Heart left ventricle (tissue), 13 donors: ENCODE measurements at regions not wholly inside any gene's neighbourhood (a gene's known extent, or its start where the extent isn't known, plus 50 kb on each side); places are given as distances from the start of the nearest gene placed in this dataset.

Source experiments
- POLR2A ChIP-seq, 2 donors: fragments of 450-650 bp; IDR thresholded peaks; one replicate each; pipeline ENCODE4 v1.6.1; 2017; ENCODE audit warnings: antibody characterized with exemption in 2 of 2, mild to moderate bottlenecking in 2 of 2, moderate library complexity in 2 of 2
- TF ChIP-seq, protein P1 (sequence below), 12 donors: fragments of 200-600 bp; sonication (generic) in 4 of 12; IDR thresholded peaks; one replicate each; pipeline versions ENCODE4 v1.5.0 to v1.8.0; 2018 to 2022; ENCODE audit warnings: antibody characterized with exemption in 12 of 12, mild to moderate bottlenecking in 5 of 12
- donor health status: ischemic (EF 13 %, LVEDD 7.1; RV severe dilation, severe dysfunction).
- donor health status: DM: no; HTN: yes; CAD: no.
- donor health status: DM: no; HTN: no; CAD: no.
- donor health status: ischemic (EF 25% LVEDD 6.9; RV normal size, moderate dysfunction).
- donor health status: ischemic (EF 25% LVEDD 5.7; RV mildly dilated, moderate dysfunction).
- donor health status: ischemic (EF 35%, LVEDD 5.7; RV mildly dilated, moderate dysfunction).
- donor health status: nonischemic (EF 11% LVEDD 7.7; RV severe dilation, severe dysfunction).
- donor health status: DM: yes; HTN: yes; CAD: no.
- donor health status: PGD.
- donor health status: ischemic (EF 29% LVEDD 5.4; RV normal size, mild dysfunction).
- donor health status: nonischemic (EF 23%, LVEDD 6.1; RV moderate dilation, normal function).

DNA sequence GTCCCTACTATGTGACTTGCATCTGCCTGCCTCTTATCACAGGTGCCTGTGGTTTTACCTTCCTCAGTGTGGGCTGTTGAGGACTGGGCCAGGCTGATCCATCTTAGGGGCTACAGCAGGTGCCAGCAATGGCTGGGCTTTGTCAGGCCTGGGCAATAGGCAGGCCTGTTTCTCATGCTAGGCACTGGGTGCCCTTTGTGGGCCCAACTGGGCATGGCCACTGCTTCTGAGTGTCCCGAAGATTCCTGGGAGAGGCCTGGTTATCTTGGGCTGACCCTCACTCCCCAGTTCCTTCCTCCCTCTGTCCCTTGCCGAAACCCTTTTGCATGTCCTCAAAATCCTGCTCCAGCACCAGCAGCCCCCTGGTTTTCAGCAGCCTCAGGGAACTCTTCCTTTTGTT lies 1024.9 kb downstream of the KCNJ18 start:
- TF ChIP-seq, protein P1, sequence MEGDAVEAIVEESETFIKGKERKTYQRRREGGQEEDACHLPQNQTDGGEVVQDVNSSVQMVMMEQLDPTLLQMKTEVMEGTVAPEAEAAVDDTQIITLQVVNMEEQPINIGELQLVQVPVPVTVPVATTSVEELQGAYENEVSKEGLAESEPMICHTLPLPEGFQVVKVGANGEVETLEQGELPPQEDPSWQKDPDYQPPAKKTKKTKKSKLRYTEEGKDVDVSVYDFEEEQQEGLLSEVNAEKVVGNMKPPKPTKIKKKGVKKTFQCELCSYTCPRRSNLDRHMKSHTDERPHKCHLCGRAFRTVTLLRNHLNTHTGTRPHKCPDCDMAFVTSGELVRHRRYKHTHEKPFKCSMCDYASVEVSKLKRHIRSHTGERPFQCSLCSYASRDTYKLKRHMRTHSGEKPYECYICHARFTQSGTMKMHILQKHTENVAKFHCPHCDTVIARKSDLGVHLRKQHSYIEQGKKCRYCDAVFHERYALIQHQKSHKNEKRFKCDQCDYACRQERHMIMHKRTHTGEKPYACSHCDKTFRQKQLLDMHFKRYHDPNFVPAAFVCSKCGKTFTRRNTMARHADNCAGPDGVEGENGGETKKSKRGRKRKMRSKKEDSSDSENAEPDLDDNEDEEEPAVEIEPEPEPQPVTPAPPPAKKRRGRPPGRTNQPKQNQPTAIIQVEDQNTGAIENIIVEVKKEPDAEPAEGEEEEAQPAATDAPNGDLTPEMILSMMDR (IDR thresholded peaks at IDR 0.05), result no peak
- TF ChIP-seq POLR2A (IDR thresholded peaks at IDR 0.05), result no peak
